ENCODE measurements at regions not wholly inside any gene's neighbourhood (a gene's known extent, or its start where the extent isn't known, plus 50 kb on each side); places are given as distances from the start of the nearest gene placed in this dataset.

- CTCF ChIA-PET, result interaction anchor here (1.3 kb wide), 1 partner anchor 10 kb away, joined by 4 read pairs; no protein-coding TSS in a partner anchor
- Histone ChIP-seq H3K9me3 (ENCODE audit: control insufficient read depth, insufficient read depth, low read length) (no peaks in the 10 kb centered on the region), H3K27me3 (ENCODE audit: control insufficient read depth, insufficient read depth, low read length) (peaks cover 48% of the 10 kb centered on the region), H3K27ac (ENCODE audit: low read depth, low read length) (no peak overlapping the region), H3K4me3 (ENCODE audit: low read depth, low read length) (no peak overlapping the region)
- no peak for TF ChIP-seq CTCF (IDR thresholded peaks at IDR 0.05; ENCODE audit: low read depth, low read length)
- POLR2A ChIA-PET, result no interaction called here
- DNase-seq (ENCODE audit: low read depth, low spot score), result no peak
Measured at GRCh38 chr11:19336331-19336730, 95.6 kb upstream of the E2F8 start.

GRCh38 chr11:19332476-19332875, 91.7 kb upstream of the E2F8 start:
- no peak for TF ChIP-seq CTCF (IDR thresholded peaks at IDR 0.05; ENCODE audit: low read depth, low read length)
- DNase-seq (ENCODE audit: low read depth, low spot score), result no peak
- H3K27me3 ChIP-seq (ENCODE audit: control insufficient read depth, insufficient read depth, low read length), result peaks cover 54% of the 10 kb centered on the region

GRCh38 chr11:19330416-19330815, 89.7 kb upstream of the E2F8 start:
- TF ChIP-seq CTCF (IDR thresholded peaks at IDR 0.05; ENCODE audit: low read depth, low read length), result no peak
- no peak for DNase-seq (ENCODE audit: low read depth, low spot score)
- no peak overlapping the region for H3K4me3 ChIP-seq (ENCODE audit: low read depth, low read length)
- H3K27ac ChIP-seq (ENCODE audit: low read depth, low read length), result no peak overlapping the region
- POLR2A ChIA-PET, result no interaction called here
- H3K27me3 ChIP-seq (ENCODE audit: control insufficient read depth, insufficient read depth, low read length), result peaks cover 49% of the 10 kb centered on the region
- H3K9me3 ChIP-seq (ENCODE audit: control insufficient read depth, insufficient read depth, low read length), result no peaks in the 10 kb centered on the region
- CTCF ChIA-PET, result interaction anchor here (1.0 to 1.1 kb wide), 2 partner anchors 223 to 224 kb away, joined by 3 read pairs; no protein-coding TSS in a partner anchor

More at GRCh38 chr11:19332476-19332875, 91.7 kb upstream of the E2F8 start:
- CTCF ChIA-PET, result no interaction called here
- H3K27ac ChIP-seq (ENCODE audit: low read depth, low read length), result no peak overlapping the region
- no peak overlapping the region for H3K4me3 ChIP-seq (ENCODE audit: low read depth, low read length)
- POLR2A ChIA-PET, result no interaction called here
- no peaks in the 10 kb centered on the region for H3K9me3 ChIP-seq (ENCODE audit: control insufficient read depth, insufficient read depth, low read length)

- CTCF ChIA-PET, result interaction anchor here (1.0 to 1.1 kb wide), 2 partner anchors 223 to 224 kb away, joined by 3 read pairs; no protein-coding TSS in a partner anchor
- Histone ChIP-seq H3K27me3 (ENCODE audit: control insufficient read depth, insufficient read depth, low read length) (peaks cover 51% of the 10 kb centered on the region), H3K4me3 (ENCODE audit: low read depth, low read length) (no peak overlapping the region), H3K9me3 (ENCODE audit: control insufficient read depth, insufficient read depth, low read length) (no peaks in the 10 kb centered on the region), H3K27ac (ENCODE audit: low read depth, low read length) (no peak overlapping the region)
- no peak for DNase-seq (ENCODE audit: low read depth, low spot score)
- POLR2A ChIA-PET, result no interaction called here
- no peak for TF ChIP-seq CTCF (IDR thresholded peaks at IDR 0.05; ENCODE audit: low read depth, low read length)
Measured at GRCh38 chr11:19329970-19330369, 89.2 kb upstream of the E2F8 start.

GRCh38 chr11:19328586-19329311, 88.0 kb upstream of the E2F8 start:
- no peak overlapping the region for H3K27ac ChIP-seq (ENCODE audit: low read depth, low read length)
- DNase-seq (ENCODE audit: low read depth, low spot score), result no peak
- TF ChIP-seq CTCF (IDR thresholded peaks at IDR 0.05; ENCODE audit: low read depth, low read length), result no peak
- H3K4me3 ChIP-seq (ENCODE audit: low read depth, low read length), result no peak overlapping the region
- H3K27me3 ChIP-seq (ENCODE audit: control insufficient read depth, insufficient read depth, low read length), result peaks cover 50% of the 10 kb centered on the region
- ChIA-PET POLR2A (no interaction called here), CTCF (interaction anchor here (6.4 kb wide), 1 partner anchor 226 kb away, joined by 105 read pairs; no protein-coding TSS in a partner anchor)
- H3K9me3 ChIP-seq (ENCODE audit: control insufficient read depth, insufficient read depth, low read length), result no peaks in the 10 kb centered on the region
